ENCODE measurements at regions not wholly inside any gene's neighbourhood (a gene's known extent, or its start where the extent isn't known, plus 50 kb on each side); places are given as distances from the start of the nearest gene placed in this dataset.

GRCh38 chr14:62015945-62016344, 253.7 kb downstream of the SNAPC1 start:
- no peak overlapping the region for H3K27ac ChIP-seq (ENCODE audit: low read depth in 1 of 3, low read length in 2 of 3)
- no peak for FAIRE-seq
- no peaks in the 10 kb centered on the region for H3K27me3 ChIP-seq (ENCODE audit: control insufficient read depth in 3 of 3, insufficient read depth in 3 of 3, low read length in 3 of 3)
- no peak overlapping the region for H3K4me3 ChIP-seq (ENCODE audit: low read depth in 1 of 3, low read length in 3 of 3)
- 28 to 73% (median 39%) methylated on average over 2 of the region's 2 CpGs for WGBS, 3 donors
- no peak for DNase-seq
- no peaks in the 10 kb centered on the region for H3K4me1 ChIP-seq (ENCODE audit: control insufficient read depth in 3 of 3, insufficient read depth in 2 of 3, low read depth in 1 of 3, low read length in 2 of 3)
- no peaks in the 10 kb centered on the region for H3K9me3 ChIP-seq (ENCODE audit: control insufficient read depth in 2 of 2, insufficient read depth in 1 of 2, low read depth in 1 of 2, low read length in 1 of 2)
- no peaks in the 10 kb centered on the region for H3K36me3 ChIP-seq (ENCODE audit: control insufficient read depth in 3 of 3, insufficient read depth in 2 of 3, low read depth in 1 of 3, low read length in 3 of 3)

- Histone ChIP-seq H3K36me3 (ENCODE audit: control insufficient read depth in 3 of 3, insufficient read depth in 2 of 3, low read depth in 1 of 3, low read length in 3 of 3) (no peaks in the 10 kb centered on the region), H3K9me3 (ENCODE audit: control insufficient read depth in 2 of 2, insufficient read depth in 1 of 2, low read depth in 1 of 2, low read length in 1 of 2) (no peaks in the 10 kb centered on the region), H3K27me3 (ENCODE audit: control insufficient read depth in 3 of 3, insufficient read depth in 3 of 3, low read length in 3 of 3) (no peaks in the 10 kb centered on the region), H3K27ac (ENCODE audit: low read depth in 1 of 3, low read length in 2 of 3) (no peak overlapping the region), H3K4me3 (ENCODE audit: low read depth in 1 of 3, low read length in 3 of 3) (no peak overlapping the region), H3K4me1 (ENCODE audit: control insufficient read depth in 3 of 3, insufficient read depth in 2 of 3, low read depth in 1 of 3, low read length in 2 of 3) (no peaks in the 10 kb centered on the region)
- DNase-seq (no peak), FAIRE-seq (no peak)
- WGBS, 3 donors, result 73 to 77% (median 75%) methylated on average over 7 of the region's 7 CpGs
These were observed 255.5 kb downstream of the SNAPC1 start for GRCh38 chr14:62017651-62018230.

GRCh38 chr14:62018606-62019005, 256.4 kb downstream of the SNAPC1 start:
- 81 to 83% (median 82%) methylated on average over 5 of the region's 5 CpGs for WGBS, 3 donors
- H3K36me3 ChIP-seq (ENCODE audit: control insufficient read depth in 3 of 3, insufficient read depth in 2 of 3, low read depth in 1 of 3, low read length in 3 of 3), result no peaks in the 10 kb centered on the region
- DNase-seq (no peak), FAIRE-seq (no peak)
- H3K27ac ChIP-seq (ENCODE audit: low read depth in 1 of 3, low read length in 2 of 3), result no peak overlapping the region
- no peaks in the 10 kb centered on the region for H3K27me3 ChIP-seq (ENCODE audit: control insufficient read depth in 3 of 3, insufficient read depth in 3 of 3, low read length in 3 of 3)
- no peak overlapping the region for H3K4me3 ChIP-seq (ENCODE audit: low read depth in 1 of 3, low read length in 3 of 3)
- no peaks in the 10 kb centered on the region for H3K9me3 ChIP-seq (ENCODE audit: control insufficient read depth in 2 of 2, insufficient read depth in 1 of 2, low read depth in 1 of 2, low read length in 1 of 2)
- no peaks in the 10 kb centered on the region for H3K4me1 ChIP-seq (ENCODE audit: control insufficient read depth in 3 of 3, insufficient read depth in 2 of 3, low read depth in 1 of 3, low read length in 2 of 3)

GRCh38 chr14:62027958-62028357, 265.7 kb downstream of the SNAPC1 start:
- H3K4me3 ChIP-seq (ENCODE audit: low read depth in 1 of 3, low read length in 3 of 3), result no peak overlapping the region
- no peaks in the 10 kb centered on the region for H3K9me3 ChIP-seq (ENCODE audit: control insufficient read depth in 2 of 2, insufficient read depth in 1 of 2, low read depth in 1 of 2, low read length in 1 of 2)
- WGBS, 3 donors, result 48 to 82% (median 70%) methylated on average over 2 of the region's 2 CpGs
- no peaks in the 10 kb centered on the region for H3K4me1 ChIP-seq (ENCODE audit: control insufficient read depth in 3 of 3, insufficient read depth in 2 of 3, low read depth in 1 of 3, low read length in 2 of 3)
- no peak overlapping the region for H3K27ac ChIP-seq (ENCODE audit: low read depth in 1 of 3, low read length in 2 of 3)
- no peaks in the 10 kb centered on the region for H3K36me3 ChIP-seq (ENCODE audit: control insufficient read depth in 3 of 3, insufficient read depth in 2 of 3, low read depth in 1 of 3, low read length in 3 of 3)
- no peak for FAIRE-seq
- no peak for DNase-seq
- no peaks in the 10 kb centered on the region for H3K27me3 ChIP-seq (ENCODE audit: control insufficient read depth in 3 of 3, insufficient read depth in 3 of 3, low read length in 3 of 3)

GRCh38 chr14:62029569-62029924, 267.3 kb downstream of the SNAPC1 start:
- Histone ChIP-seq H3K36me3 (ENCODE audit: control insufficient read depth in 3 of 3, insufficient read depth in 2 of 3, low read depth in 1 of 3, low read length in 3 of 3) (no peaks in the 10 kb centered on the region), H3K27ac (ENCODE audit: low read depth in 1 of 3, low read length in 2 of 3) (no peak overlapping the region), H3K27me3 (ENCODE audit: control insufficient read depth in 3 of 3, insufficient read depth in 3 of 3, low read length in 3 of 3) (no peaks in the 10 kb centered on the region), H3K9me3 (ENCODE audit: control insufficient read depth in 2 of 2, insufficient read depth in 1 of 2, low read depth in 1 of 2, low read length in 1 of 2) (no peaks in the 10 kb centered on the region), H3K4me1 (ENCODE audit: control insufficient read depth in 3 of 3, insufficient read depth in 2 of 3, low read depth in 1 of 3, low read length in 2 of 3) (no peaks in the 10 kb centered on the region), H3K4me3 (ENCODE audit: low read depth in 1 of 3, low read length in 3 of 3) (no peak overlapping the region)
- peak in 1 of 2 donors; percentile 9 for DNase-seq
- FAIRE-seq, result no peak
- 15 to 55% (median 16%) methylated on average over 2 of the region's 2 CpGs for WGBS, 3 donors

- H3K4me3 ChIP-seq (ENCODE audit: low read depth in 1 of 3, low read length in 3 of 3), result no peak overlapping the region
- H3K27me3 ChIP-seq (ENCODE audit: control insufficient read depth in 3 of 3, insufficient read depth in 3 of 3, low read length in 3 of 3), result no peaks in the 10 kb centered on the region
- 81 to 84% (median 83%) methylated on average over 3 of the region's 3 CpGs for WGBS, 3 donors
- DNase-seq (no peak), FAIRE-seq (no peak)
- no peak overlapping the region for H3K27ac ChIP-seq (ENCODE audit: low read depth in 1 of 3, low read length in 2 of 3)
- no peaks in the 10 kb centered on the region for H3K9me3 ChIP-seq (ENCODE audit: control insufficient read depth in 2 of 2, insufficient read depth in 1 of 2, low read depth in 1 of 2, low read length in 1 of 2)
- no peaks in the 10 kb centered on the region for H3K36me3 ChIP-seq (ENCODE audit: control insufficient read depth in 3 of 3, insufficient read depth in 2 of 3, low read depth in 1 of 3, low read length in 3 of 3)
- H3K4me1 ChIP-seq (ENCODE audit: control insufficient read depth in 3 of 3, insufficient read depth in 2 of 3, low read depth in 1 of 3, low read length in 2 of 3), result no peaks in the 10 kb centered on the region
These were observed 268.2 kb downstream of the SNAPC1 start for GRCh38 chr14:62030387-62030786.

GRCh38 chr14:62031504-62031903, 269.3 kb downstream of the SNAPC1 start:
- WGBS, 3 donors, result 81 to 85% (median 82%) methylated on average over 3 of the region's 3 CpGs
- H3K4me1 ChIP-seq (ENCODE audit: control insufficient read depth in 3 of 3, insufficient read depth in 2 of 3, low read depth in 1 of 3, low read length in 2 of 3), result no peaks in the 10 kb centered on the region
- FAIRE-seq, result no peak

GRCh38 chr14:62053188-62053587, 291.0 kb downstream of the SNAPC1 start:
- H3K36me3 ChIP-seq (ENCODE audit: control insufficient read depth in 3 of 3, insufficient read depth in 2 of 3, low read depth in 1 of 3, low read length in 3 of 3), result no peaks in the 10 kb centered on the region
- H3K9me3 ChIP-seq (ENCODE audit: control insufficient read depth in 2 of 2, insufficient read depth in 1 of 2, low read depth in 1 of 2, low read length in 1 of 2), result peaks cover 0 to 2% of the 10 kb centered on the region in 2 donors
- no peaks in the 10 kb centered on the region for H3K27me3 ChIP-seq (ENCODE audit: control insufficient read depth in 3 of 3, insufficient read depth in 3 of 3, low read length in 3 of 3)
- DNase-seq (no peak), FAIRE-seq (no peak)
- no peak overlapping the region for H3K27ac ChIP-seq (ENCODE audit: low read depth in 1 of 3, low read length in 2 of 3)
- WGBS, 3 donors, result 50 to 72% (median 50%) methylated on average over 3 of the region's 3 CpGs
- H3K4me1 ChIP-seq (ENCODE audit: control insufficient read depth in 3 of 3, insufficient read depth in 2 of 3, low read depth in 1 of 3, low read length in 2 of 3), result no peaks in the 10 kb centered on the region
- H3K4me3 ChIP-seq (ENCODE audit: low read depth in 1 of 3, low read length in 3 of 3), result no peak overlapping the region

More at GRCh38 chr14:62031504-62031903, 269.3 kb downstream of the SNAPC1 start:
- DNase-seq, result no peak
- no peak overlapping the region for H3K4me3 ChIP-seq (ENCODE audit: low read depth in 1 of 3, low read length in 3 of 3)
- H3K27ac ChIP-seq (ENCODE audit: low read depth in 1 of 3, low read length in 2 of 3), result no peak overlapping the region
- no peaks in the 10 kb centered on the region for H3K36me3 ChIP-seq (ENCODE audit: control insufficient read depth in 3 of 3, insufficient read depth in 2 of 3, low read depth in 1 of 3, low read length in 3 of 3)
- no peaks in the 10 kb centered on the region for H3K9me3 ChIP-seq (ENCODE audit: control insufficient read depth in 2 of 2, insufficient read depth in 1 of 2, low read depth in 1 of 2, low read length in 1 of 2)
- H3K27me3 ChIP-seq (ENCODE audit: control insufficient read depth in 3 of 3, insufficient read depth in 3 of 3, low read length in 3 of 3), result no peaks in the 10 kb centered on the region

- DNase-seq (no peak), FAIRE-seq (no peak)
- Histone ChIP-seq H3K4me1 (ENCODE audit: control insufficient read depth in 3 of 3, insufficient read depth in 2 of 3, low read depth in 1 of 3, low read length in 2 of 3) (no peaks in the 10 kb centered on the region), H3K27me3 (ENCODE audit: control insufficient read depth in 3 of 3, insufficient read depth in 3 of 3, low read length in 3 of 3) (no peaks in the 10 kb centered on the region), H3K9me3 (ENCODE audit: control insufficient read depth in 2 of 2, insufficient read depth in 1 of 2, low read depth in 1 of 2, low read length in 1 of 2) (no peaks in the 10 kb centered on the region), H3K4me3 (ENCODE audit: low read depth in 1 of 3, low read length in 3 of 3) (no peak overlapping the region), H3K36me3 (ENCODE audit: control insufficient read depth in 3 of 3, insufficient read depth in 2 of 3, low read depth in 1 of 3, low read length in 3 of 3) (no peaks in the 10 kb centered on the region), H3K27ac (ENCODE audit: low read depth in 1 of 3, low read length in 2 of 3) (no peak overlapping the region)
- 96 to 97% (median 96%) methylated on average over 26 to 27 of the region's 27 CpGs for WGBS, 3 donors
These were observed 294.6 kb downstream of the SNAPC1 start for GRCh38 chr14:62056789-62057188.

Measured in small intestine (tissue), 7 donors.